HG03439 (cell line): ENCODE measurements at regions not wholly inside any gene's neighbourhood (a gene's known extent, or its start where the extent isn't known, plus 50 kb on each side); places are given as distances from the start of the nearest gene placed in this dataset.
A peak's percentile ranks its signal among the peaks of the same experiment; 100 is the strongest.
"Not testable (repeated sequence)": the region's sequence is repeated elsewhere in the genome, so short reads cannot be mapped to it uniquely, and the experiment has no call there.

ENCODE experiments used
- ATAC-seq: cut with Tn5 transposase; IDR thresholded peaks from one replicate; pipeline ENCODE4 v1.9.1; 2021; ENCODE audit warnings: mild to moderate bottlenecking, moderate library complexity; ENCODE audit not compliant: unreplicated experiment

DNA sequence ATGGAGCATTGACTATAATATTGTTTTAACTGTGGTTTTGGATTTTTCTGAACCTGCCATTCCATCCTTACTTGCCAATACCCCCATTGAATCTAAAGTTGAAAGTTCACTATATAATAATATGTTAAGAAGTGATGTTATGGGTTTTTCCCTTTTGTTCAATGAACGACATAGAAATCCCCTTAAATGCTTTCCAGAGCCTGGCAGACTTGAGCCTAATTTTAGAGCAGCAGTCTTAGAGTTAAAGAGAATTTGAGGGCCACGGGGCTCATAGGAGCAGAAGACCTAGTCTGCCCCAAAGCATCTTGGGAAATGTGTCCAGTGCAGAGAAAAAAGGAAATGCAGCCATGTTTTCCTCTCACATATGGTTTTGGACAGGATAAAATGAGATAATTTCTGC, 146.1 kb upstream of the SLC44A1 start:
- no peak for ATAC-seq

DNA sequence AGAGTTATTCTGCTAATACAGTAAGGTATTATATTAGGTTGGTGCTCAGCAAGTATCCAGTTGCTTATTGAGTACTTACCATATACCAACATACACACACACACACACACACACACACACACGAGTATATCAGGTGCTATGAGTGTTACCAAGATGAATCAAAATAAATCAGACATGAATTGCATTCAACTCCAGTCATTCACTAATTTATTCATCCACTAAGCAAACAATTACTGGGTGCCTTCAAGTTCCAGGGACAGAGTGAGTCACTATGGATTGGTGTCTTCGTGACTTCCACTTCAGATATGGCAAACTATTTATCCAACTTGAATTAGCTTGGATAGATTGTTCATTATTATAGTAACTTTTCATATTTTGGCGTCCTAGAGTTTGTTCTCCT, 140.7 kb upstream of the SLC44A1 start:
- no peak for ATAC-seq

DNA sequence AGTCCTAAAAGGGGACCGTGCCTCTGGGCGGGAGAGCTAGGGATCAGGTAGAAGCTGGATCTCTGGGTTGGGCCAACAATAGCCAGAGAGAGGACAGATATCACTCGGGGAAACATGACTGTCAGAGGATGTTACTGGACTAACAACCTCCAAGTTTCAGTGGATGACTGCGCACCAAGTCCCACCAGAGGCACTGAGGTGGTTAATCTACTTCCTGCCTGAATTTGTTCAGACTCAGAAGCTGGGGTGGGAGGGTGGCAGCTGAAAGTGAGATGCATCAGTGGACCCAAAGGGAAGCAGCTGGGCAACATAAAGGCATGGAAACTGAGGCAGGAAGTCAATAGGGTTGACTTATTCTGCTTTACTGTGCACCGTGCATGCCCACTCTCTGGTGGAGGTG, 130.1 kb upstream of the SLC44A1 start:
- ATAC-seq, result no peak

DNA sequence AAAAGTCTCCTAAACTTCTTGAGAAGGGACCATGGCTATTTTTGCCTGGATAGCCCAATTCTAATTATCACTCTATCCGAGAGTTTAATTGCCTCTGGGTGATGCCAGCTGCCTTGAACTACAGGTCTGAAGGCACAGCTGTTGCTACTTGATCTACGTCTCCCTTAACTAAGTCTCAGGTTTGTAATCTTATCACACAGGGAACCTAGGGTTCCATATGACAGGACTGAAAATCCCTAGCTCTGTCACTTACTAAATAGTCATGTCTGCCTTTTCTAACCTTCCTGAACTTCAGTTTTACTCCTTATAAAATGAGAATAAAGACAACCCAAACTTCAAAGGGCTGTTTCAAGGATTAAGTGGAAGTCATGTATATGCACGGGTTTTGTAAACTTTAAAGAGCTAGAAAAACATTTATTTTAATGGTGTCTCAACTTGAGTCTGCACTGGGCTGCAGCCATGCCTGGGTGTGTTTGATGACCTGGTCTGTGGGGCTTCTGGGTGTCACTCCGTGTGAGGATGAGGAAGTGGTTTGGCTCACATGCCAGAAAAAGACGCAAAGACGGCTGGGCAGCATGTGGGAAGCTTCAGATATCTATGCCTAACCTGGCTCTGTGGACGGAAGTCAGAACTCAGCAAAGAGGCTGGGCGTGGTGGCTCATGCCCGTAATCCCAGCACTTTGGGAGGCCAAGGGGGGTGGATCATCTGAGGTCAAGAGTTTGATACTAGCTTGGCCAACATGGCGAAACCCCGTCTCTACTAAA, 129.3 kb upstream of the SLC44A1 start:
- no peak for ATAC-seq

DNA sequence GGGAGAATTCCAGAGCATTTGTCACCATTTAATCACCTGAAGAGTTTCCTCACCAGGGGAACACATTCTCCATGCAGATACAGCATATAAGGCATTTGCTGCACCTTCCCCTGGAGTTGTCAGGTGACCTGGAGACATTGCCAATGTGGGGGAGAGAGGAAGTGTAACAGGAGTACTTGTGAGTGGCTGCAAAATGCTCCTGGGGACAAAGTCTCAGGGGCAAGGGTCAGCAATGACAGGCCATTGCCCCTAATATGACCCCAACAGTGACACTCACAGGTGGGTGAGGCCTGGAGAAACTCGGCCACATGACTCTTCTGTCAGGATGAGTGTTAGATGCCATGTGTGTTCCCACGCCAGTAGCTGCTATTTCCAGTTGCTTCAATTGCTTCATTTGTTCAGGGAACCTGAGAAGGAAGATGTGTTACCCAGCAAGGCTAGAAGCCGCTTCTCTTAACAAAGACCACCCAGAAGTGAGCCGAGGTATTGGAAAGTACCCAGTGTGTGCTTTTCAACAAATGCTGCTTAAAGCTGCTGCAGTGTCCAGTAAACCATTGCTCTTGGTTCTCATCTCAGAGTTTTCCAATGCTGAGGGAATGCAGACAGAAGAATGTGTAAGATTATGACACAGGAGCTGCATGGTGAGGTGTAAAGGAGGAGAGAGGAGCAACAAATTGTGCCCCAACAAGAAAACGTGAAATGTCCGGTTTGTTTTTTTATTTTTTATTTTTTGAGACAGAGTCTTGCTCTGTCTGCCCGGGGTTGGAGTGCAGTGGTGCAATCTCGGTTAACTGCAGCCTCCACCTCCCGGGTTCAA, 128.2 kb upstream of the SLC44A1 start:
- ATAC-seq, result no peak

DNA sequence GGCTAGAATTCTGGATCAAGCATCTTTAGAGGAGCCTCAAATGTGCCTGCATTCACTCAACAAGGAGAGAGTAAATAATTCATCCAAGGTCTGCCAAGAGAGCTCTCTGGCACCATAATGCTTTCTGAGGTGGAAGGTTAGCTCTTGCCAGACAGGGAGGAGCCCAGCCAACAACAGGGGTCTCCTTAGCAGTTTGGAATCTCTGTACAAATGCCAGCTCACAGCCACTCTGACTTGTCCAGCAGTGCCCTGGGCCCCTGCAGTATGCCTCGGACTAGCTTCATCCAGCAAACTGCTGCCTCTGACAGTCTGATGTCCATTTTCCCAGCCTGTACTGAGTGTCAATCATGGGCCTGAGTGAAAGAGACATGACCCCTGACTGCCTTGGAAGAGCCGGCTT, 127.2 kb upstream of the SLC44A1 start:
- no peak for ATAC-seq

DNA sequence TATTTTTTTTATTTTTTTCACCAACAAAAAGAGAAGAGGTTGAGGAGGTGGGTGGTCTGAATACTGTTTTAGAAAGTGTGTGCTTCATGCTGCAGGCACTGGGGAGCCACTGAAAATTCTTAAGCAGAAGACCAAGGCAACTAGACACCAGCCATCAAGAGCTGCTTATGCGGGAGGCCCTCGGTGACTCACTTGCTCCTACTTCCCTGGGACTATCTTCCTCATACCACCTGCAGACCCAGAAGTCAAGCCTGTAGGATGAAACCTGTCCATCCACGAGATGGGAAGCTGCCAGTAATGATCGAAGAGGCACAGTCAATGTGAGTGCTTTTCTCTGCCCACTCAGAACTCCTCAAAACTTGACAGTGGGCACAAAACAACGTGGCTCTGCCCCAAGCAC, 125.8 kb upstream of the SLC44A1 start:
- no peak for ATAC-seq

DNA sequence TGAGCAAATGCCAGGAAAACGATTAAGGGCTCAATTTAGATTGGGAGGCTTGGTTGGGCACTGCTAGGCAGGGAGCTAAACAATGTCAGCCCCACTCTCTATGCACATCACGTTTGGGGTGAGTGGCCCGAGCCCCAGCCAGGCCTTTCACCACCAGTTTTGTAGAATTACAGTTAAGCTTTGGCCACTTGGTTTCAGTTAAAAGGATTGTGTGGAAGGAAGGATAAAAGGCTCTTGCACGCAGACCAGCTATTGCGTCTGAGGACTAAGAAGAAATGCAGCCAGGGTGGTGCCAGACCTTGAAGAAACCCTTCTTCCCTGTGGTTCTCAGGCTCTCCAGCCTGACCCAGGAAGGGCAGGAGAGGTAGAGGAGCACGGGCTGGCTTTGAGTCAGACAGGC, 125.3 kb upstream of the SLC44A1 start:
- no peak for ATAC-seq

DNA sequence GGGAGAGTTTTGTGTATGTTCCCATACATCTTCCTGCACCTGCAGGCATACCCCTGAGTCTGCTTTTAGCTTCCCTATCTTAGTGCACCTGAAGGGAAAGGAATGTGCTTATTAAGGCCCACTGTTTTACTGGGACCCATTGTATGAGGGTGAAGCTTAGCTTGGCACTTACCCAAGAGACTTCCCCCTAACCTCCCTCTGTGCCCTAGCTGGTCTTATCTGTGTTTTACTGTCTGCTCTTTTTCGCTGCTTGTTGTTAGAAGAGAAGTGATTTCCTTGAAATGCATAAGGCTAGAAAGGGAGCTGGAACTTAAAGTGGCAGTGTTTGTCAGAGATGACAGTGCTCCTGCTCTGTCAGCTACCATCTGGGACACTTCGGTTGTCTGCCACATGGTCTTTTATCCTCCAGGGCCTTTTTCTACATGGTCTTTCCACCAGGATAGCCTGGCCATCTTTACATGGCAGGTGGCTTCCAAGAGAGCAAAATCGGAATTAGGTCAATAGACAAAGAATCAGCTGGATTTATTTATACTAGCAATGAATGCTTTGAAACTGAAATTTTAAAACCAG, 122.5 kb upstream of the SLC44A1 start:
- ATAC-seq, result no peak

DNA sequence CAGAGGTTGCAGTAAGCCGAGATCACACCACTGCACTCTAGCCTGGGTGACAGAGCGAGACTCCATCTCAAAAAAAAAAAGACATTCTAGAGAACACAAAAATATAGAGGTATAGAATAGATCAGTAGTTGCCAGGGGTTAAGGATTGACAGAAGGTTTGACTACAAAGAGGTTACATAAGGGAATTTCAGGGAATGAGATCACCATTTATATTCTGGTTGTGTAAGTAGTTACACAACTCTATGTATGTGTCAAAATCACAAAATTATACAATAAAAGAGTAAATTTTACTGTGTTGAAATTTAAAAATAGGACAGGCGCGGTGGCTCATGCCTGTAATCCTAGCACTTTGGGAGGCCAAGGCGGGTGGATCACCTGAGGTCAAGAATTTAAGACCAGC, 119.9 kb upstream of the SLC44A1 start:
- ATAC-seq, result not testable (repeated sequence)

DNA sequence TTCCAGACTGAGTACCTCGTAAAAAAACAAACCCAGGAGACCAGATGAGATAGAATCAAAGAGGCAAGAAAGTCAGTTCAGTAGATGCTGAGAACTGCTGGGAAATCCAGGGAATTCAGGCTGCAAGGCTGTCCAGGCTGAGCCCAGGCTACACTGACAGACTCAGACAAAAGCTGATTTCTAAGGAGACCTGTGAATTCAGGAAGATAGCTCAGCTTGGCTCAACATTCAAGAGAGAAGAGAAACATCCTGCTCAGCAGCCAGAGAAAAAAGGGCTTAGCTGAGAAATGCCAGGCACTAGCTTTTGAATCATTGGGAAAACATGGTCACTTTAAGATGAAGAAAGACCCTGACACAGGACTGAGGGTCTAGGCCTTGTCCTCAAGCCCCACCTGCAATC, 118.2 kb upstream of the SLC44A1 start:
- no peak for ATAC-seq

DNA sequence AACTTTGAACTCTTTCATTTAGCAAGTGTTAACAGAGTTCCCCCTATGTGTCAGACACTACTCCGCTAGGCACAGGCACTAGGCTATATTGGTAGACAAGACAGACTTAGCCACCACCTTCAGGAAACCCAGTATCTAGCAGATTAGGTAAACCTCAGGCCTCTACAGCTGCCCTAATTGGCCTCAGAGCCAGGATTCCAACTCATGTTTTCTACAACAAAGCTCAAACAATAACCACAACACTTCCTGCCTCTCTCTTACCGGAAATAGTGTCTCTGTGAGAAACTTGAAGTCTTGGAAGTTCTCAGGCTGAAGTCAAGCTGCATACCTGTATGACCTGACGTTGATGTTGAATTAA, 116.6 kb upstream of the SLC44A1 start:
- ATAC-seq, result peak; percentile 54

DNA sequence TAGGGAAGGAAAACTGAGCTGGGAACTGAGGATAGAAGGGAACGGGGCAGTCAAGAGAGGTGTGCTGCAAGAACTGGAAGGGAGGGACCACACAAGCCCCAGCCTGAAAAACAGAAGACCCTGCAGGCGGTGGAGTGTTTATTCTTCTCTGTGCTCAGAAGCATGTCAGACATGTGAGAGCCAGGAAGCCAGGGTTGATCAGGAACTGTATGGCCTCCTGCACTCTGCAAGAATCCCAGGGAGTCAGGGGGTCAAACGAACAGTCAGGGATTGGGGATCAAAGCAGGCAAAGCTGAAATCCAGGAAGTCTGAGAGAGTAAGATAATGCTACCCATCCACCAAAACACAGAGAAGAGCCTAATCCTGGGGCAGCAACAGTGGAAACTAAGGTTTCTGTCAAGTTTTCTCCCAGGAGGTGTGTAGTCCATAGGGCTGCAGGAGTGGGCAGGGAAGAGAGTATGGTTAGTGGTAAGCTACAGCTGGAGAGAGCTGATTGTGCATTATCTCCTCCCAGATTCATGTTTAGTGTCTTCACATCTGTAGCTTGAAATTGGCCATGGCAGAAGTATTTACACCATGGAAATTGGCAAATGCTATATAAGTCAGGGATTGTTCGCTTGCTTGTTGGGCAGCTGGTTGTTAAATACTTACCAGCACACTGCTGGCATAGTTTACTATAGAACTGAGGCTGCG, 115.4 kb upstream of the SLC44A1 start:
- ATAC-seq, result no peak

DNA sequence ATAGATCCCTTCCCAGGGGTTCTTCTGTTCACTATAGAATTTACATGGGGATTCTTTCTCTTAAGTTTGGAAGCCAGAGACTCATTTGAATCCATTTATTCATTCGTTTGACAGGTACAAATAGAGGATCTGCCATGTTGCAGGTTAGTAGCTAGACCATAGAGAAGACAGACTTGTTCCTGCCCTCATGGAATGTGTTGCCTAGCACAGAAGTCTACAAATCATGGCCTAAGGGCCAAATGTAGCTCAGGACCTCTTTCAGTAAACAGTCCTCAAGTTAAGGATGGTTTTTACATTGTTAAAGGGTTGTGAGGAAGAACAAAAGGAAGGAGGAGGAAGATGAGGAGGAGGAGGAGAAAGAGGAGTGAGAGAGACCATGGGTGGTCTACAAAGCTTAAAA, 114.7 kb upstream of the SLC44A1 start:
- no peak for ATAC-seq

DNA sequence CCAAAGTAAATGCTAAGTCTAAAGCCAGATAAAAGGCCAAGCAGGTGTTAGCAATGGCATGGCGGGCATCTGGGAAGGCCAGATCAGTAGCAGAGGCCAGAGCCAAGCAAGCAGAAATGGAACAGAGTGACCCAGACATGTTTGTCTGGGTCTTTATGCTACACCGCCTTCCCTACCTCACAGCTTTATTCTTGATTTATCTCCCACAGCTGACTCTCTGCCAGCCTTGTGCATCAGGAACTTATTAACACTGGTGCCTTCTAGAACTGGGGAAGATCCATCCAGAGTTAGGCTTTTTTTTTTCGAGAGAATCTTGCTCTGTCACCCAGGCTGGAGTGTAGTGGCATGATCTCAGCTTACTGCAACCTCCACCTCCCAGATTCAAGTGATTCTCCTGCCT, 112.5 kb upstream of the SLC44A1 start:
- ATAC-seq, result no peak

DNA sequence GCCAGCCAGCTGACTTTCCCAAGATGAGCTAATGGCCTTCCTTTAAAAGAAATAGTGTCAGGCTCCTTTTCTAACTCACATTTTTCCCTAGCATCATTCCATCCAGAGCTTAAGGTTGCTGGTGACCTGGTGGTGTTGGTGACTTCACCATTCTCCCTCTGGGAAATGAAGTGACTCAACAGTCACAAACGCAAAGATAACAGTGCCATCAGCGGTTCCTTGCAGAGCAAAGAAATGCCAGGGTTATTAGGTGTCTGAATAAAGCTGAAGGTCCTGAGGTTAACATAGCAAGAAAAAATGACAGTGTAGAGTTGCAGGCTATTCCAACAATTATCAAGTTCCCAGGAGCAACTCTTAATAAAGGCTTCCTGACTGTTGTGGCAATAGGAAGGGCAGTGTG, 111.8 kb upstream of the SLC44A1 start:
- ATAC-seq, result no peak

DNA sequence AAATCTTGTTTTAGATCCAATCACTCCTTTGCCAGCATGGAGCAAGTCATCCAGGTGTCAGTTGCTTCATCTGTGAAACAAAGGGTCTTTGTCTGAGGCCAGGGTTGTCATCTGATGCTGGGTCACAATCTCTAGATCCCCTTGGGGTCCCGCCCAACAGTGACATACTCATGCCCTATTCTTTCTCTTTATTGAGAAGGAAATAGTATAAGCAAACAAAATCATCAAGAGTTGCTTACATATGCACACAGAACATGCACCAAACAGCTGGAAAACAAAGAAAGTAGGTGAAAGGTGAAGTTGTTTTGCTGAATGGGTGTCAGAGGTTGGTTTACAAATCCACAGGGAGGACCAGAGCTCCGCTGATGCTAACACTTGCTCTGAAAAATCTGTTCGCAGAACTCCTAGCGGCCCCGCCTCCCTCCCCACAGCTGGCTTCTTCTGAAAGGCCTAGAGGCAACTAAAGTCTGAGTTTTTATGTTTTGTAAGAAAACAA, 106.1 kb upstream of the SLC44A1 start:
- no peak for ATAC-seq

DNA sequence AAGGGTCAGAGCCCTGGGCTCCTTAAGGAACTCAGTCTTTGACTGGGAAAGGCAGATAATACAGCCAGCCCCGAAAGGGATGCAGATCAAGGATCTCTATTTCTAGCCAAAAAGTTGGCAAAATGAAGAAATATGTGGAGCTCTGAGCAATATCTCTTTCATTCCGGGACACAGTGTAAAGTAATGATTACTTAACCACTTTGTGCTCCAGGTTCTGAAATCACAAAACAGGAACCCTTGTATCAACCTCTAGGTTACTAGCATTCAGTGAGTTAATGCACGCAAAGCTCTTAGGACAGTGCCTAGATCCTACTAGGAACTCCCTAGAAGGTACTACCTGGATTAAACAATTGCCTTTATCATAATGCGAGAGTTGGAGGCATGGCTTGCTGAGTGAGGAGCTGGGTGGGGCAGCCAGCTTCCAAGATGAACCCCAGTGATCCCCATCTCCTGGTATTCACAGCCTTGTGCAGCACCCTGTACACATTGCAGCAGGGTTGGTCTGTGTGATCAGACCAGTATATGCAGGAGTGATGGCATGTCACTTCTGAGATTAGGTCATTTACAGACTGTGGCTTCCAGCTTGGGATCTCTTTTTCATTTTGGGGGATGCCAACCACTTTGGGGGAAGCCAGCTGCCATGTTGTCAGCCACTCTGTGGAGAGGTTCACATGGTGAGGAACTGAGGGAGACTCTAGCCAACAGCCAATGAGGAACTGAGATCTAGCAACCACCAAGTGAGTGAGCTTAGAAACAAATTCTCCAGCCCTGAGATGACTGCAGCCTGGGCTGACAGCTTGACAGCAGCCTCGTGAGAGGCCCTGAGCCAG, 103.1 kb upstream of the SLC44A1 start:
- no peak for ATAC-seq

DNA sequence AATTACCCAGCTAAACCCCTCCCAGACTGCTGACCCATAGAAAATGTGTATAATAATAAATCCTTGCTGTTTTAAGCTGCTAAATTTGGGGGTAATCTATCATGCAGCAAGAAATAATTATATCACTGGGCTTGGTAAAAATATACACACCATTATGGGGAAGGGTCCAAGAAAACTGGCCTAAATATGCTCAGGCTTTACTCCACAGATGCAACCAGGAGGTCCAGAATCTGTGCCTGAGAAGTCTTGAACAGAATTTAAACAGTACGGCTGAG, 102.5 kb upstream of the SLC44A1 start:
- no peak for ATAC-seq

DNA sequence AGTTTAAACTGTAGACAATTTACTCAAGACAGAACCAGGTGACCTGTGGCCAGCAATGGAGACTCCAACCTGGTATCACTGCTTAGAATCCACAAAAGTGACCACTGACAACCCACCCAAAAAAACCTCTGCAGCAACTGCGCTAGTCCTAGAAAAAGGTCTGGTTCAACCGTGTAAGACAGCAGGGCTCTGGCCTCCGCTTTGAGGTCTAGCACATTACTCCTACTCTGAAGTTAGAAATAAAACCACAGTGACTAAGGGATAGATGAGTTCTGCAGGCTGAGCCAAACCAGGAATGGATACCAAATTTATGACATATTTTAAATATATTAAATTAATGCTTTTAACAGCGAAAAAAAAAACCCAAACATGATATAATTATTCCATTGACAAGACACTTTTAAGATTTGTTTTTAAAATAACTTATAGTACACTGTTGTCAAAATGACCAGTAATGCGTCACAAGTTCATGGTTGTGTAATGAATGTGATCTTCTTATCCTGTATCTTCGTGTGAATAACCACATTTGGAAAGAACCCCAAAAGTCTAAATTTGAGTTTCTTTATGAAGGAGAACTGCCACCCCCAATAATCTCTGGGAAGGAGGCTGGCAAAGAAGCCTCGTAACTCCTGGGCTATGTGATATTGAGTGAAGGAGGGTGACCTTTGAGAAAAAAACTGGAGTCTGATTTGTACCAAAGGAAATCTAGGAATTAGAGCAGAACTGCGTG, 101.9 kb upstream of the SLC44A1 start:
- ATAC-seq, result no peak
